Superior temporal gyrus (tissue), 1 donor: ENCODE measurements at regions not wholly inside any gene's neighbourhood (a gene's known extent, or its start where the extent isn't known, plus 50 kb on each side); places are given as distances from the start of the nearest gene placed in this dataset.

ENCODE experiments used
- DNase-seq: peaks from one replicate; pipeline ENCODE4 v3.0.0-alpha.2; 2016; ENCODE audit errors: extremely low spot score

DNA sequence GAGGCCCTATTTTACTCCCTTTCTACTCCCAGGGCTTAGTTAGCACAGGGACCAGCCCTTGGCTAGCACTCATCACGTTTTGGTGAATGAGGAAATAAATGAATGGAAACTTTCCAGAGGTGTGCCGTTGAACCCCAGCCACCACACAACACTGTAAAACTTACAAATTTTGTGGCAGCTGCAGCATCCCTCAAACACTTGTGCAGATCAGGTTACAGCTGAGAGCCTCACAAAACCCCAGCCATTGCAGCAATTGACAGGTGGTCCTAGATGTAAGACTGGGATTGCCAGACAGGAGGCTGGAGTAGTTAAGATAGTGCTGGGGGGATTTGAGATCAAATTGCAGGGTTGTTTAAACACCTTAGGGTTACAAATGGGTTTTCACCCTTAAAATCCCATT lies 482.2 kb upstream of the KIF2A start:
- no peak for DNase-seq

GRCh38 chr5:61824396-61824795 lies 481.6 kb upstream of the KIF2A start:
- no peak for DNase-seq

GRCh38 chr5:61827445-61827975 lies 478.5 kb upstream of the KIF2A start:
- DNase-seq, result no peak

DNA sequence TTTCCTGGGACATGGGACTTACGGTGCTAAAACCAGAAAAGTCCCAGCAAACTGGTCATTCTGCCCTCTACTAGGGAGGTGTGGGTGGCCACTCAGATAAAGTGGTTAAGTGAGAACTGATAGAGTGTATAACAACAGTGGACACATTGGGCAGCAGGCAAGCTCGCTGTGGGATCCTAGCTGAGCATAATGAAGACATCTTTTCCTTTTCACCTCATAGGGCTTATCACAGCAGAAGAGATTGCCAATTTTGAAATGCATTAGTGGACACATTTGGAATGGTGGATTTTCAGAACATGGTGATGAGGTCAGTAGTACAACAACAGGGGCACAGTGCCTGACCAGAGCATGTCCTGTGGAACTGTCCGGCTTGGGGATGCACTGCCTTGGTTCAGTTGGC lies 477.1 kb upstream of the KIF2A start:
- DNase-seq, result no peak

DNA sequence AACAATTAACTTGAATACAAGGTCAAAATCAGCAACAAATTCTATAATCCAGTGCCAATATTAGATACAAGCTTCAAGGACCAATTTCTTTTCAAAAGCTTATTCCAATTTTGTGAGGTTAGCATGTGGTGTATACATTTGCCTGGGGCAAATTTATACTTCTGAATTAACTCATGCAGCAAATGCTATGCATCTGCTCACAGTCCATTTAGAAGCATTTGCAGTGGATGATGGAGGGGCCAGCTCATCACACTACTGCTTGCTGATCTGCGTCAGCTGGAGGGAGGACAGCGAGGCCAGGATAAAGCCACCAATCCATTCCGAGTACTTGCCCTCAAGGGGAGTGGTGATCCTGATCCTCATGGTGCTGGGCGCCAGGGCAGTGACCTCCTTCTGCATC lies 474.3 kb upstream of the KIF2A start:
- DNase-seq, result no peak

DNA sequence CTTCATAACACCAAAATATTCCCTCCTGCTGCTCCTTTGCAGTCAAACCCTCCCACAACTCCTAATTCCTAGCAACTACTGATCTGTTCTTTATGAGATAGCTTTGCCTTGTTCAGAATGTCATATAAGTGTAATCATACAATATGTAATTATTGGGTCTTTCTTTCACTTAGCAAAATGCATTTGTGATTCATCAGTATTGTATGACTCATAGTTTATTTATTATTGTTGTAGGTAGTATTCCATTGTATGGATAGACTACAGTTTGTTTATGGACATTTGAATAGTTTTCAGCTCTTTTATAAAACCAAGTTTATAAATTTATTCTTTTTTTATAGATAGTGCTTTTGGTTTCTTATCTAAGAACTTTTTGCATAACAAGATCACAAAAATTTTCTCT lies 468.2 kb upstream of the KIF2A start:
- no peak for DNase-seq

GRCh38 chr5:61840361-61840760 lies 465.6 kb upstream of the KIF2A start:
- no peak for DNase-seq

DNA sequence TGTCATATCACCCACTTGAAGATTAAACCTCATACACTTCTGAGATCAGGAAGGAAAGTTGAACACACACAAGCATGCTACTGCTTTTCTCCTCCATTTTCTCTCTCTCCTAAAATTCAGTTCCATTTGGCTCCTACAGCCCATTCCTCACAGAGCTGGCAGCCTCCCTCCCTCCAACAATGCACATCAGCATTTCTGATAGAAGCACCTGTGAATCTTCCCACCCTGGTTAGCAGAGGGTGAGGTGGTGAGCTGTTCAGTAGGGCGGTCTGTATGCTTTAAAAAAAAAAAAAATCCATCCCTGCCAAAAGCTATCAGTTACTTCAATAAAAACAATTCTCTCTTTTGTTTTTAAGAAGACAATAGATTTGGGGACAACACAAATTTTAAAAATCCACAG lies 463.2 kb upstream of the KIF2A start:
- DNase-seq, result no peak

DNA sequence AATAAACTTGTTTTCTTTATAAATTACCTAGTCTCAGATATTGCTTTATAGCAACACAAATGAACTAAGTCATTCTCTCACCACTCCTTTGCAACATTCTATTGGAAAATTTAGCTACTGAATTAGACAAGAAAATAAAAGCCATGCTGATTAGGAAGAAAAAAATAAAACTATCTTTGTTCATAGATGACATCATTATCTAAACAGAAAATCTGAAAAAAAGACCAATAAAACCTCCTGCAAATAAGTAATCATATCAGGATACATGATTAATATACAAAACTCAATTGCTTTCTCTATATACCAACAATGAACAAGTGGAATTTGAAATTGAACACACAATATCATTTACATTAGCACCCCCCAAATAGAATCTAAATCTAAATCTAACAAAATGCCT lies 455.3 kb upstream of the KIF2A start:
- no peak for DNase-seq

DNA sequence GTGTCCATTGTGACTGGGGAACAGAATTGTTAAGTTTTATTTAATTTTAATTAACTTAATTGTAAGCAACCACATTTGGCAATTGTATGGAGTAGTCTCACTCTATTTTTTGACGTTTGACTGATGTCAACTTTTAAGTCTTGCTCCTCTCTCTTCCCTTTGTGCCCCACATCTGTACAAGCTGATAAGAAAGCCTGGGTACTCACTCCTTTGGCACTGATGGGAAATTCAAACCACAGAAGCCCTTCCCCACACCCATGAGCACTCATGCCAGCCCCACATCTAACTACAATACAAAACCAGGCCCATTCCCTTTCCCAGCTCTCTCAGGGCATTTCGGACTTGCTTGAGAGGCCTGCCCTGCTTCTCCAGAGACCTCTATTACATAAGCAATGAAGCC lies 451.5 kb upstream of the KIF2A start:
- DNase-seq, result no peak

DNA sequence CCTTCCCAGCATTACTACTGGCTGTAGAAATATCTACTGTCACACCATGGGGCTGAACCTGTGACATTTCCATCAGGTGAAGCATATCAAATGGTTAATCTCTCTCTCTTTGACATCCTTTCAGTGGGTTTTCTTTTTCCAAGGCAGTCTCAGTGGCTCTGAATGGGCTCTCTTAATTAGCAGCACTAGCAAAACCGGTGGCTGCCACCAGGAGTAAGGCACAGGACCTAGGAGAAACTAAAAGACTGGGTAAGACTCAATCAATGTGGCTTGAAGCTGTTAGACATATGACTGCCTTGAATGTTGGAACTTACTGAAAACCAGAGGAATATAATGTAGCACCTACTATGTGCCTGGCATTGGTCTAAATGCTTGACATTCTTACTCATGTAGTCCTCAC lies 445.0 kb upstream of the KIF2A start:
- DNase-seq, result no peak

GRCh38 chr5:61866930-61867329 lies 439.1 kb upstream of the KIF2A start:
- no peak for DNase-seq

DNA sequence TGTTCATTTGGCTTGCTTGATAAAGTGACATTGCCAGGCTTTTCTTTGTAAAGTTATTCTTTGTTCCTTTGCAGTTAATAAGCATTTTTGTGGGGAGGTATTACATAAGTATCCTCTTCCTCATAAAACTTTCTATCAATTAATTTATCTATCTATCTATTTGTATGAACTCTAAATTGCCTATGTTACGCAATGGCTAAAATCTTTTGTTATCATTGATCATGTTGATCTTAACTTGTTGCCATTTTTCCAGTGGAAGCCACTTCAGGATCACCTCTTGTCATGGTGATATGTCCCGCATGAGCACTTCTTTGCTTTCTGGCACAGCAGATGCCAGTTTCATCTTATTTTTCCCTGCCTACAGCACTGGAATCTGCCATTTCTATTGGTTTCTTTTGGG lies 436.7 kb upstream of the KIF2A start:
- no peak for DNase-seq

- no peak for DNase-seq
Observed at GRCh38 chr5:61878471-61878870, 427.5 kb upstream of the KIF2A start.

- DNase-seq, result peak; percentile 29
Observed at GRCh38 chr5:61881821-61882487, 424.1 kb upstream of the KIF2A start.

DNA sequence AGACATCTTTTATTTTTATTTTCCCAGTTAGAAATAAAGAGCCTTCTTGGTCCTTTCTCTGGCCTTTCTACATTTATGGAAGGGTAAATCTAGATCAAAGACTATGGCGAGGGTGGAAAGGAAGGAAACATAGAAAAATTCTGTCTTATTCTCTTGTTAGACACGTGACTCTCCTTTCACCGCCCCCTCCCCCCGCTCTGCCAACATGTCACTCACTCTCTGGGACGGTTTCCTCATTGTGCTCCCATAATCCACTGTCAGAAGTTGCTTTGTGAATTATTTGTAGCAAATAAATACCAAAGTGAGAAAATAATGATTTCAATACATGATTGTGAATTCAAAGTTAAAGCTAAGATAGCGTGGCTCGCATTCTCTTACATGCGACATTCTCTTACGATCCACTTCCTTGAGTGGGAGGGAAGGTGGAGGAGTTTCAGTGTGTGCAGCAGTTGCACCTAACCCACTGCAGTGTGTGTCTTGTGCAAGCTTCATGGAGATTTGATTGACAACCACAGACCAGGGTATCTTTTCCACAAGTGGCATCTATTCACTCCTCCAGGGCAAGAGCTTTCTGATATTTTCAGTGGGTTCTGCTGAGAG lies 423.0 kb upstream of the KIF2A start:
- DNase-seq, result no peak

- no peak for DNase-seq
Observed at GRCh38 chr5:61884252-61884855, 421.7 kb upstream of the KIF2A start.

DNA sequence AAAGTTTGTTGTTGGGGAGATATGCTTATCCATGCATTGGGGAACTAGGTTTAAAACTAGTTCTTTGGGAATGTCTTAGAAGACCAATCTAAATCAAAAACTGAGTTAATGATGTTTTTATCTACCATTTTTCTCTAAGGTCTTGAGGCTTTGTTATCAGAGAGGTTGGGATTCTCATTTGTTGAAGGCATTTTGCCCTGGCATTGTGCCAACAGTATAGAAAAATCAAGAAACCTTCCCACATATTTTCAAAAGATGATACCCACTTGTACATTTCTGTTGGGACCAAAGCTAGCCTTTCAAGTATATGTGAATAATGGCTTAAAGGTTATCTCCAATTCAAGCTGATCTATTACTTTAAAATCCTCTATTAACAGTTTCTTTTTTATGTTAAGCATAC lies 419.8 kb upstream of the KIF2A start:
- DNase-seq, result no peak

DNA sequence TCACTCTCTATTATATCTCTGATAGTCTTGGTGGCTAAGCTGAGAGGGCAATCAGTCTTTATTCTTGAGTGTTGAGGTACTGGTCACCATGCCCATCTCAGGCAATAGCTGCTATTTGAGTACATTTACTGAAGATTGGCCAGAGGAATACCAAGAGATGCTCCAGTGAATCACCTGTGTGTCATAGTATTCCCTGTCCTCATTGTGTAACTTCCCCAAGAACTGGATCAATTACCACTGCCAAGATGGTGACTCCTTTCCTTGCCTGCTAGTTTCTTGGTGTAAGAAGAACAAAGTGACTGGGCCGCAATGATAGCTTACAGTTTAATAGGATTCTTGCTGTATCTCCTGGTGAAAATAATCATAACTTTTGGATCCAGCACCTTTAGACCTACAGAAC lies 418.7 kb upstream of the KIF2A start:
- no peak for DNase-seq

- no peak for DNase-seq
Observed at GRCh38 chr5:61894046-61894445, 412.0 kb upstream of the KIF2A start.

DNA sequence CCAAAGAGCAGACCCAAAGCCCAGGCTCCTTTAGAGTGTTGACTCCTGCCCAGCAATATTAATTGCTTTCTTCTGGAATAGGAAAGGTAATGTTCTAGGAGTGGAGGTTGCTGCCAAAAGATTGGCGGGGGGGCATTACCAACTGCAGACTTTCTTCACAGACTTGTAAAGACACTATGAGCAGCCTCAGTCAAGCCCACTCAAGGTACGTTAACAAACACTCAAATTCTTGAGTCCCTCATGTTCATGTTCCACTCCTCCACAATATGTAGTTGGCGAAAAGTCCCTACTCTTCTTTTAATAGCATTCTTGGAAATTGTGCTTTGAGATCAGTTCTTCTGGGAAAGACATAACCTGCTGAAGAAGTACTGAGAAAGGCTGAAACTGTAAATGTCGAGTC lies 409.2 kb upstream of the KIF2A start:
- no peak for DNase-seq

- no peak for DNase-seq
Observed at GRCh38 chr5:61897251-61897650, 408.8 kb upstream of the KIF2A start.

DNA sequence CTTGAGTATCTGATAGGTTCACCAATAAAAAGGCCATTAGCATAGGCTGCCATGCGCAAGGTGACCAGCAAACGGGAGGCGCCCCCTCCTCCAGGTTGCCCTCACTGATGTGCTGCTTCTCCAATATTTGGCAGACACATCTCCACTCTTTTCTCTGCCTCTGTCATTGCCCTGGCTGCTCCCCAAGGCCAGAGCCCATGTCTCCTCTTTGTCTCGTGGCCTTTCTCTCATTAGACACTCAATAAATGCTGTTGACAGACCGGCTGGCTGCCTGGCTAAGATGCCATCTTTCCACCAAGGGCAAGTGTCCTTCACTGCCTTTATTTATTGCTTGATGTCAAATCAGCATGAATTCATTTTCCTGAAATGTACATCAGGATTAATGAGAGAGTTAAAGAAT lies 404.0 kb upstream of the KIF2A start:
- DNase-seq, result no peak
